ENCODE measurements at regions not wholly inside any gene's neighbourhood (a gene's known extent, or its start where the extent isn't known, plus 50 kb on each side); places are given as distances from the start of the nearest gene placed in this dataset.

DNA sequence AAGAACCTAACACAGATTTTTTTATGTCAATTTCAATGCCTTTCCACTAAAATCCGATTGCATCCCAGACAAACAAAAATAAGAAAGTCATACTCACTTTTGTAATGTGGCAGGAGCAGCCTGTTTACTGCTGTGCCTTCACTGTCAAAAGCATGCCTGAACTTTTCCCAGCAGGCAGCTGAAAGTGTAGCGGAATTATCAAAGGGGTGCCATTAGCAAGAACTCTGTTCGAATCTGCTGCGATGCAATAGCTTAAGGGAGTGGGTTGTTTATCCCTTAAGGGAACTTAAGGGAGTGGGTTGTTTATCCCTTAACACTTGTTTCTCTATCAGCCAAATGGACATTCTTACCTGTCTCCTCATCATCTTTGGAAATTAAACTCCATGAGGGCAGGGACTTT, 243.5 kb downstream of the PAX3 start:
- H3K27me3 ChIP-seq (ENCODE audit: insufficient read depth, poor library complexity, severe bottlenecking) = peaks cover 13% of the 10 kb centered on the region
- DNase-seq (ENCODE audit: low read depth in 1 of 2, low spot score in 1 of 2) = no peak
- H3K27ac ChIP-seq (replicated peaks) = no peak overlapping the region
- H3K4me3 ChIP-seq (replicated peaks; ENCODE audit: insufficient read depth, low read length) = no peak overlapping the region
- TF ChIP-seq, protein P1, sequence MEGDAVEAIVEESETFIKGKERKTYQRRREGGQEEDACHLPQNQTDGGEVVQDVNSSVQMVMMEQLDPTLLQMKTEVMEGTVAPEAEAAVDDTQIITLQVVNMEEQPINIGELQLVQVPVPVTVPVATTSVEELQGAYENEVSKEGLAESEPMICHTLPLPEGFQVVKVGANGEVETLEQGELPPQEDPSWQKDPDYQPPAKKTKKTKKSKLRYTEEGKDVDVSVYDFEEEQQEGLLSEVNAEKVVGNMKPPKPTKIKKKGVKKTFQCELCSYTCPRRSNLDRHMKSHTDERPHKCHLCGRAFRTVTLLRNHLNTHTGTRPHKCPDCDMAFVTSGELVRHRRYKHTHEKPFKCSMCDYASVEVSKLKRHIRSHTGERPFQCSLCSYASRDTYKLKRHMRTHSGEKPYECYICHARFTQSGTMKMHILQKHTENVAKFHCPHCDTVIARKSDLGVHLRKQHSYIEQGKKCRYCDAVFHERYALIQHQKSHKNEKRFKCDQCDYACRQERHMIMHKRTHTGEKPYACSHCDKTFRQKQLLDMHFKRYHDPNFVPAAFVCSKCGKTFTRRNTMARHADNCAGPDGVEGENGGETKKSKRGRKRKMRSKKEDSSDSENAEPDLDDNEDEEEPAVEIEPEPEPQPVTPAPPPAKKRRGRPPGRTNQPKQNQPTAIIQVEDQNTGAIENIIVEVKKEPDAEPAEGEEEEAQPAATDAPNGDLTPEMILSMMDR (IDR thresholded peaks at IDR 0.05; ENCODE audit: insufficient read depth, low read length) = no peak
- TF ChIP-seq GABPA (IDR thresholded peaks at IDR 0.05; ENCODE audit: low read depth) = no peak
- no peak for TF ChIP-seq SPI1 (IDR thresholded peaks at IDR 0.05; ENCODE audit: borderline replicate concordance, low read depth)
- TF ChIP-seq POLR2AphosphoS5 (IDR thresholded peaks at IDR 0.05; ENCODE audit: low read depth) = no peak

DNA sequence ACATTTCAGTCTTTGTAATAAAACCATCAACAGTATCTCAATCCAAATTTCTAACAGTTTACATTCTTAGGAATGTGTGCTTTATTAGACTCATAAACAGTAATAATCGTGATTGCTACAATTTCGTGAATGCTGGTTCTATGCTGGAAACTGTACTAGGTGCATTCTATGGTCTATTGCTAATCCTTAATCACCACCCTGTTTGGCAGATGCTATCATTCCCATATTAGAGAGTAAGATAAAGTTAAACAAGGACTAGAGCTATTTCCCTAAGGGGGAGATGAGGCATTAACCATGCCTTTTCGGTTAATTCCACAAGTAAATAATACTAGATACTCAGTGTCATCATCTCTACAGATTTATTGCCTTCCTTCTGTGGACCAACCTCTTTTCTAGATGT, 244.0 kb downstream of the PAX3 start:
- no peak for DNase-seq (ENCODE audit: low read depth in 1 of 2, low spot score in 1 of 2)
- Histone ChIP-seq H3K27ac (replicated peaks) (no peak overlapping the region), H3K4me3 (replicated peaks; ENCODE audit: insufficient read depth, low read length) (no peak overlapping the region), H3K27me3 (ENCODE audit: insufficient read depth, poor library complexity, severe bottlenecking) (peaks cover 9% of the 10 kb centered on the region)
- TF ChIP-seq POLR2AphosphoS5 (IDR thresholded peaks at IDR 0.05; ENCODE audit: low read depth) = no peak
- TF ChIP-seq, protein P1 (IDR thresholded peaks at IDR 0.05; ENCODE audit: insufficient read depth, low read length) = no peak
- no peak for TF ChIP-seq GABPA (IDR thresholded peaks at IDR 0.05; ENCODE audit: low read depth)
- TF ChIP-seq SPI1 (IDR thresholded peaks at IDR 0.05; ENCODE audit: borderline replicate concordance, low read depth) = no peak
- TF ChIP-seq, protein P2, sequence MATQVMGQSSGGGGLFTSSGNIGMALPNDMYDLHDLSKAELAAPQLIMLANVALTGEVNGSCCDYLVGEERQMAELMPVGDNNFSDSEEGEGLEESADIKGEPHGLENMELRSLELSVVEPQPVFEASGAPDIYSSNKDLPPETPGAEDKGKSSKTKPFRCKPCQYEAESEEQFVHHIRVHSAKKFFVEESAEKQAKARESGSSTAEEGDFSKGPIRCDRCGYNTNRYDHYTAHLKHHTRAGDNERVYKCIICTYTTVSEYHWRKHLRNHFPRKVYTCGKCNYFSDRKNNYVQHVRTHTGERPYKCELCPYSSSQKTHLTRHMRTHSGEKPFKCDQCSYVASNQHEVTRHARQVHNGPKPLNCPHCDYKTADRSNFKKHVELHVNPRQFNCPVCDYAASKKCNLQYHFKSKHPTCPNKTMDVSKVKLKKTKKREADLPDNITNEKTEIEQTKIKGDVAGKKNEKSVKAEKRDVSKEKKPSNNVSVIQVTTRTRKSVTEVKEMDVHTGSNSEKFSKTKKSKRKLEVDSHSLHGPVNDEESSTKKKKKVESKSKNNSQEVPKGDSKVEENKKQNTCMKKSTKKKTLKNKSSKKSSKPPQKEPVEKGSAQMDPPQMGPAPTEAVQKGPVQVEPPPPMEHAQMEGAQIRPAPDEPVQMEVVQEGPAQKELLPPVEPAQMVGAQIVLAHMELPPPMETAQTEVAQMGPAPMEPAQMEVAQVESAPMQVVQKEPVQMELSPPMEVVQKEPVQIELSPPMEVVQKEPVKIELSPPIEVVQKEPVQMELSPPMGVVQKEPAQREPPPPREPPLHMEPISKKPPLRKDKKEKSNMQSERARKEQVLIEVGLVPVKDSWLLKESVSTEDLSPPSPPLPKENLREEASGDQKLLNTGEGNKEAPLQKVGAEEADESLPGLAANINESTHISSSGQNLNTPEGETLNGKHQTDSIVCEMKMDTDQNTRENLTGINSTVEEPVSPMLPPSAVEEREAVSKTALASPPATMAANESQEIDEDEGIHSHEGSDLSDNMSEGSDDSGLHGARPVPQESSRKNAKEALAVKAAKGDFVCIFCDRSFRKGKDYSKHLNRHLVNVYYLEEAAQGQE (IDR thresholded peaks at IDR 0.05; ENCODE audit: insufficient replicate concordance, low read depth) = no peak

DNA sequence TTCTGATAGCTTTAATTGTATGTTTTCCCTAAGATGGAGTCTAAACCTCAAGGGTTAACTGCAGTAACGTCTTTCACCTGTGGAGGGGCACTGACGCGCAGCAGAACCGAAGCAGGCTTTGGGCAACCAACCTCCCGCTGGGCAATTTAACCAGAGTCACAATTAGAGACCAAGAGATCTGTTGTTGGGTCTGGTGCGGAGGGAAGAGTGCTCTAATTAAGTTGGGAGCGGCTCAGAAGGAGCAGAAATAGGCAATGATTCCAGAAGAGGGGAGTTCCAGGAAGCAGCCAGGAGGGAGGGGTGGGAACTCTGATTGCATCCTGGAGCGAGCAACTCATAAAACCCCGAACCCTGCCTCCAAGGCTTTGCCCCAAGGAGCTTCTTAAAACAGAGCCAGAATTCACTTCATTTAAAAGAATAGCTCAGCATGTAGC, 245.8 kb downstream of the PAX3 start:
- Histone ChIP-seq H3K27ac (replicated peaks) (no peak overlapping the region), H3K4me3 (replicated peaks; ENCODE audit: insufficient read depth, low read length) (no peak overlapping the region), H3K27me3 (ENCODE audit: insufficient read depth, poor library complexity, severe bottlenecking) (peaks cover 9% of the 10 kb centered on the region)
- DNase-seq (ENCODE audit: low read depth in 1 of 2, low spot score in 1 of 2) = no peak
- no peak for TF ChIP-seq GABPA (IDR thresholded peaks at IDR 0.05; ENCODE audit: low read depth)
- TF ChIP-seq, protein P1 (IDR thresholded peaks at IDR 0.05; ENCODE audit: insufficient read depth, low read length) = no peak
- TF ChIP-seq, protein P2 (IDR thresholded peaks at IDR 0.05; ENCODE audit: insufficient replicate concordance, low read depth) = no peak

DNA sequence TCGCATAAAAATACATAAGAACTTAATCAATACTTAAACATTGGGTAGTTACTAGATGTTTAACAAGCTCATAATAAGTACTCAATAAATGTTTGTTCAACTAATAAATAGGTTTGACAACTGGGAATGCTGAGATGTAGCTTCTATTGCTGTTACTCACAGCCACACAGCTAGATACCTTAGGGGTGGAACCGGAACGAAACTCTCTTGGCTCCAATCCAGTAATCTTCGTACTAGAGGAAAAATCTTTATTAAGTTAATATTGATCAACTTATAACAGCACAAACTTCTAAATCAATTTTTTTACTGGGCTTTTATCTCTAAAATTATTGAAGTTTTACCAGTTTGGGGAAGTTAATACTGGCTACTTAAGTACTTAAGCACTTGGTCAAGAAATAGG, 247.8 kb downstream of the PAX3 start:
- Histone ChIP-seq H3K27ac (replicated peaks) (no peak overlapping the region), H3K4me3 (replicated peaks; ENCODE audit: insufficient read depth, low read length) (no peak overlapping the region), H3K27me3 (ENCODE audit: insufficient read depth, poor library complexity, severe bottlenecking) (peaks cover 13% of the 10 kb centered on the region)
- DNase-seq (ENCODE audit: low read depth in 1 of 2, low spot score in 1 of 2) = no peak
- TF ChIP-seq, protein P1 (IDR thresholded peaks at IDR 0.05; ENCODE audit: insufficient read depth, low read length) = no peak
- TF ChIP-seq SPI1 (IDR thresholded peaks at IDR 0.05; ENCODE audit: borderline replicate concordance, low read depth) (no peak), GABPA (IDR thresholded peaks at IDR 0.05; ENCODE audit: low read depth) (no peak), POLR2AphosphoS5 (IDR thresholded peaks at IDR 0.05; ENCODE audit: low read depth) (no peak)
- TF ChIP-seq, protein P2 (IDR thresholded peaks at IDR 0.05; ENCODE audit: insufficient replicate concordance, low read depth) = no peak
